ENCODE measurements at regions not wholly inside any gene's neighbourhood (a gene's known extent, or its start where the extent isn't known, plus 50 kb on each side); places are given as distances from the start of the nearest gene placed in this dataset.
"Not testable (repeated sequence)": the region's sequence is repeated elsewhere in the genome, so short reads cannot be mapped to it uniquely, and the experiment has no call there.

GRCh38 chr6:140772576-140772975, 1360.1 kb upstream of the GJE1 start:
- no peak for DNase-seq (ENCODE audit: low read depth)

GRCh38 chr6:140768133-140768532, 1364.6 kb upstream of the GJE1 start:
- no peak for DNase-seq (ENCODE audit: low read depth)

DNA sequence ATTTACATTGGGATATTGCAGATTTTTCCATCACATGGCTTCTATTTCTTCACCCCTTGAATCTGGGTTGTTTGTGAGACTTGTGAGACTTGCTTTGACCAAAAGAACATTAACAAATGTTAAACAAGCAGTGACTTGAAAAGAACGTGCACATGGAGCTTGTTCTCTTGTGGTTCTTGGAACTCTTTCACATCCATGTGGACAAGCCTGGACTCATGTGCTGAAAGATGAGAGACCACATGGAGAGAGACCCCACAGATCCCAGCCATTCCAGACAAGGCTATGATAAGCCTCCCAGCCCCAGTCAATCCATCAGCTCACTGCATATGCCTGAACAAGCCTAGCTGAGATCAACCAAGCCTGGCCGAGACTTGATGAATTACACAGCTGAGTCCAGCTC, 1365.7 kb upstream of the GJE1 start:
- DNase-seq (ENCODE audit: low read depth), result no peak

- no peak for DNase-seq (ENCODE audit: low read depth)
These were observed 1374.4 kb upstream of the GJE1 start for GRCh38 chr6:140758169-140758877.

DNA sequence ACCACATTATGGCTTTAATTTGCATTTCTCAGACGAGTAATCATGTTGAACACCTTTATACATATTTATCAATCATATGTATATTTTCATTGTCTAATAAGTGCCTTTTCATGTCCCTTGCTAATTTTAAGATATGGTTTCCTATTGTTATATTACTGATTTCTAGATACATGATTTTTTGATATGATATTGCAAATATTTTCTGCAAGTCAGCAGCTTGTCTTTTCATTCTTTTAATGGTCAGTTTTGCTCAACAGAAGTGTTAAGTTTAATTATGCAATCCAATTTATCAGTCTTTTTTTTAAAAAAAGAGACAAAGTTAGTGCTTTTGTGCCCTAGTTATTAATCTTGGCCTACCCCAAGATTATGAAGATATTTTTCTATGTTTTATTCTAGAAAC, 1377.8 kb upstream of the CITED2 start:
- no peak for DNase-seq (ENCODE audit: low read depth)

GRCh38 chr6:140747114-140747513, 1372.7 kb upstream of the CITED2 start:
- DNase-seq (ENCODE audit: low read depth), result no peak

DNA sequence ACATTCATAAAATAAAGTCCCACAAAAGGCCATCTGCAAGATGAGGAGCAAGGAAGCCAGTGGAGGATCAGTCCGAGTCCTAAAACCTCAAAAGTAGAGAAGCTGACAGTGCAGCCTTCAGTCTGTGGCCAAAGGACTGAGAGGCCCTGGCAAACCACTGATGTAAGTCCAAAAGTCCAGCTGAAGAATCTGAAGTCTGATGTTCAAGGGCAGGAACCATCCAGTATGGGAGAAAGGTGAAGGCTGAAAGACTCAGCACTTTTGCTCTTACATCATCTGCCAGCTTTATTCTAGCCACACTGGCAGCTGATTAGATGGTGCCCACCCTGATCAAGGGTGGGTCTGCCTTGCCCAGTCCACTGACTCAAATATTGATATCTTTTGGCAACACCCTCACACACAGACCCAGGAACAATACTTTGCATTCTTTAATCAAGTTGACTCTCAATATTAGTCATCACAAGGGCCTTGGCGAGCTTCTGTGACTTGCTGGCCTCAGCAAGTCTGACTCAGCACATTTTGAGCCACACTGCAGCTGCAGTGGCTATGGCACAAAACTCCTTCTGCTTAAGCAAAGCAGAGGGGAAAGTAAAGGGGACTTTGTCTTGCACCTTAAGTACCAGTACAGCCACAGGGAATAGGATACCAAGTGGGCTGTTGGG, 1370.3 kb upstream of the CITED2 start:
- DNase-seq (ENCODE audit: low read depth), result no peak

DNA sequence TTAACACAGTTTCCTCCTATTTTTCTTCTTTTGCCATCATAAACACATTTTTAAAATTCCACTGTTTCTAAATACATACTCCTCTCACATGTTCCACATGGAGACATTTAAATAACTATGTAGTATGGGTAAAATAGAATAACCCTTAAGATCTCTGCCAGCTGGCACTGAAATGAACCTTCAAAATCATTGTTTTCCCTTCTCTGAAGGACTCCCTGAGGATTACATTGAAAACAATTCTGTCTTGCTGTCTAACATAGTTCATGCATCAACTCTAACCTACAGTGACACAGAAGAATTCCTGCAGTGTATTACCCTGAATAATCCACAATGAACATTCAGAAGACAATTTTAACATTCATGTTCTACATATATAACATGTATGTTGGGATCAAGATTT, 1361.8 kb upstream of the CITED2 start:
- no peak for DNase-seq (ENCODE audit: low read depth)

- DNase-seq (ENCODE audit: low read depth), result no peak
These were observed 1358.5 kb upstream of the CITED2 start for GRCh38 chr6:140732991-140733390.

- DNase-seq (ENCODE audit: low read depth), result no peak
These were observed 1357.7 kb upstream of the CITED2 start for GRCh38 chr6:140732155-140732554.

- DNase-seq (ENCODE audit: low read depth), result no peak
These were observed 1357.3 kb upstream of the CITED2 start for GRCh38 chr6:140731741-140732140.

DNA sequence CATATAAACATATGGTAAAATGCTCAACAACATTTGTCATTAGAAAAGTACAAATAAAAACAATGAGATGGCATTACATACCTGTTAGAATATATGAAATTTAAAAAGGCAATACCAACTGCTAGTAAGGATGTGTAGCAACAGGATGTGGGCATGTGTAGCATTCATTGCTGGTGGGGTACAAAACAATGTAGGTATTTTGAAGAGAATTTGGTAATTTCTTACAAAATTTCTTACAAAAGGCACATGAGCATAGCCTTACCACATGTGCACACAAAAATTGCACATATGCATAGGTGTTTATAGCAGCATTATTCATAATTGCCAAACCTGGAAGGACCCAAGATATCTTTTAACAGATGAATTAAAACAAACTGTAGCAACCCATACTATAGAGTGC, 1355.1 kb upstream of the CITED2 start:
- no peak for DNase-seq (ENCODE audit: low read depth)

- DNase-seq (ENCODE audit: low read depth), result no peak
These were observed 1343.6 kb upstream of the CITED2 start for GRCh38 chr6:140718021-140718420.

DNA sequence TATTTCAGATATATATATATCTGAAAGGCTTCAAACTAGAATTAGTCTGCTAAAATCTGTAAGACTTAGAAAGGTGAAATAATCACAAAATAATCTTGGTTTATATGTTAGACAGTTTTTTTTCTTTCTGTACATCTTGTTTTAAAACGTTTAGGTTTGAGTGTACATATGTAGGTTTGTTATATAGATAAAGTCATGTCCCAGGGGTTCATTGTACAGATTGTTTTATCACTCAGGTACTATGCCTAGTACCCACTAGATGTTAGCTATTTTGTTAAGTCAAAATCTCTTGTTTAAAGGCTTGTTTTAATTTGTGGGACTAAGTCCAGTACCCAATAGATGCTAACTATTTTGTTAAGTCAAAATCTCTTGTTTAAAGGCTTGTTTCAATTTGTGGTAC, 1339.0 kb upstream of the CITED2 start:
- no peak for DNase-seq (ENCODE audit: low read depth)

- DNase-seq (ENCODE audit: low read depth), result no peak
These were observed 1336.7 kb upstream of the CITED2 start for GRCh38 chr6:140711019-140711613.

DNA sequence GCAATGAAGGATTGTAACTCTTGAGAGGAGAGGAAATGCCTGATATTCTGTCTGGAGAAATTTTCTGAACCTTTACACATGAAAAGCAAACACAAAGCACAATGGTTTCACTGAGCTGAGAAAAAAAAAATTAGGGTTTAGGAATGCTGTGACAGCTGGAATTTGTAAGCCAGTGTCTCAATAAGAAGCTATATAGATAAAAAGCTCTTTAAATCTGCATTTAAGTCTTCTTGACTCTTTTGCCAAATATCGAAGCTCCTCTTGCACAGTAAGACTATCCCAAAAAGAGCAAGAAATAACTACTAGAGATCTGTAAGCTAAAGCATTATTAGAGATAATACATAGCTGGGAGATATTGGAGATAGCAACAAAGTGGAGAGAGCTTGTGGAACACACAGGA, 1334.0 kb upstream of the CITED2 start:
- no peak for DNase-seq (ENCODE audit: low read depth)

- not testable (repeated sequence) for DNase-seq (ENCODE audit: low read depth)
These were observed 1329.6 kb upstream of the CITED2 start for GRCh38 chr6:140704008-140704407.

DNA sequence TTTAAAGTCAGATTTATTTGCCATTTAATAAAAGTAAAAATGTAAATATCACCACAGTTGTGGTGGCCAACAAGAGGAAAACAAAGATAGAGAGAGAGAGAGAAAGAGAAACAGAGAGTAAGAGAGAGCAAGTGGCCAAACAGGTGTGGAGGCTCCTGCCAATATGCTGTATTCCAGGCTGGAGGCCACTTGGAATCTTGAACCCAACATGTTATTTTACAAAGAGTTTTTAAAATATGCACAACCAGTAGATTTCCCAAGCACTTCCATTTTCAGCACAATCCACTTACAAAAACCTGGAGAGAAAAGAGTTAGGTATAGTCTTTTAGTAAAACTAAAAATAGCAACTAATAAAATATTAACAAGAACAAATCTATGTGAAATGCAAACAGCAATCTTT, 1323.1 kb upstream of the CITED2 start:
- DNase-seq (ENCODE audit: low read depth), result no peak

GRCh38 chr6:140684776-140685550, 1310.5 kb upstream of the CITED2 start:
- DNase-seq (ENCODE audit: low read depth), result no peak

GRCh38 chr6:140677781-140678528, 1303.5 kb upstream of the CITED2 start:
- DNase-seq (ENCODE audit: low read depth), result no peak

DNA sequence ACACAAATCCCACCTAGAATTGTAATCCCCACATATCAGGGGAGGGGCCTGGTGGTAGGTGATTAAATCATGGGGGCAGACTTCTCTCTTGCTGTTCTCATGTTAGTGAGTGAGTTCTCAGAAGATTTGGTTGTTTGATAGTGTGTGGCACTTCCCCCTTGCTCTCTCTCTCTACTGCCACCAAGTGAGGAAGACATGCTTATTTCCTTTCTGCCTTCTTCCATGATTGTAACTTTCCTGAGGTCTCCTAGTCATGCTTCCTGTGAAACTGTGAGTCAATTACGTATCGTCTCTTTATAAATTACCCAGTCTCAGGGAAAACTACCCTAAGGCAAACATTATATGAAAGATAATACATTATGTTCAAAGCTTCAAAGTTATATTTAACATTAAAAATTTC, 1297.5 kb upstream of the CITED2 start:
- DNase-seq (ENCODE audit: low read depth), result no peak

DNA sequence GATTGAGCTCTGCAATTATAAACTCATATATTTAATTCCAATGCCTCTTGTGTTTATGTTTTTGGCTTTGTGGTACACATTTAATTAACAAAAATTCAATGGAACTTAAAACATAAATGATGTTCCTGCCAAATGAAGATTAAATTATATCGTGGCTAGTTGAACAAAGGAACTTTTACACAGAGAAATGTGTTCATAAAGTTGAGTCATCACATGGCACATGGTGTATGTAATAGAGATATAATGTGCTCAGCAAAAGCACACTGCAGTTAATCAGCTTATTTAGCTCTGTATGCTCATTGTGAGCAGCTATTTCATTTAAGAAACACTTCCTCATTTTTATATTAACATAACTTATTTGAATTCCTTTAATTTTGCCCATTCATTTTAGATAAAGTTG, 1295.6 kb upstream of the CITED2 start:
- no peak for DNase-seq (ENCODE audit: low read depth)
